ENCODE measurements at regions not wholly inside any gene's neighbourhood (a gene's known extent, or its start where the extent isn't known, plus 50 kb on each side); places are given as distances from the start of the nearest gene placed in this dataset.
"Not testable (repeated sequence)": the region's sequence is repeated elsewhere in the genome, so short reads cannot be mapped to it uniquely, and the experiment has no call there.

DNA sequence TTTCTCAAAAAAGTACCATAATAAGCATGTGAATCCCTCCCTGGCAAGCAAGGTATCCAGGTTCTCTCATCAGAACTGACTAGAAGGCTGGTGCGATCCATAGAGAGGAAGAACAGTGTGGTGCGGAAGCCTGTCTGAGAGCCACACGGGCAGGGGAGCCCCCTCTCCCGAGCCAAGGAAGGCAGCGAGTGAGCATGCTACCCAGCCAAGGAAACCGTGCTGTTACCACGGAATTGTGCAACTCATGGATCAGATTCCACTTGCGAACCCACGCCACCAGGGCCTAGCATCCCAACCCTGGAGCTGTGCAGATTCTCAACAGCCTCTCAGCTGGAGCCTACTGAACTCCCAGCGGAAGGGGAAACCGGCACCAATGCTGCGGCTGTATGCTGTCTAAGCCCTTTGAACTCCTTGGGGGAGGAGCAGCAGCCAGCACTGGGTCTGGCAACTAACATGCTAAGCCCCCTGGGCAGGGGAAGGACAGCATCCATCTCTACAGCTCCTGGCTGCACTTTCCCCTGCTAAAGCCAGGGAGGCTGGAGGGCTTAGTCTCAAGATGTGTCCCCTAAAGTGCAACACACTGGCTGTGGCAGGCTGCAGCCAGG, 823.1 kb downstream of the EPHA4 start:
- no peak for DNase-seq

- no peak for DNase-seq
These were observed 818.6 kb downstream of the EPHA4 start for GRCh38 chr2:220753486-220753885.

- DNase-seq, result no peak
These were observed 815.5 kb downstream of the EPHA4 start for GRCh38 chr2:220756653-220757052.

- not testable (repeated sequence) for DNase-seq
These were observed 813.7 kb downstream of the EPHA4 start for GRCh38 chr2:220758376-220758775.

GRCh38 chr2:220764171-220764570, 807.9 kb downstream of the EPHA4 start:
- DNase-seq, result no peak

DNA sequence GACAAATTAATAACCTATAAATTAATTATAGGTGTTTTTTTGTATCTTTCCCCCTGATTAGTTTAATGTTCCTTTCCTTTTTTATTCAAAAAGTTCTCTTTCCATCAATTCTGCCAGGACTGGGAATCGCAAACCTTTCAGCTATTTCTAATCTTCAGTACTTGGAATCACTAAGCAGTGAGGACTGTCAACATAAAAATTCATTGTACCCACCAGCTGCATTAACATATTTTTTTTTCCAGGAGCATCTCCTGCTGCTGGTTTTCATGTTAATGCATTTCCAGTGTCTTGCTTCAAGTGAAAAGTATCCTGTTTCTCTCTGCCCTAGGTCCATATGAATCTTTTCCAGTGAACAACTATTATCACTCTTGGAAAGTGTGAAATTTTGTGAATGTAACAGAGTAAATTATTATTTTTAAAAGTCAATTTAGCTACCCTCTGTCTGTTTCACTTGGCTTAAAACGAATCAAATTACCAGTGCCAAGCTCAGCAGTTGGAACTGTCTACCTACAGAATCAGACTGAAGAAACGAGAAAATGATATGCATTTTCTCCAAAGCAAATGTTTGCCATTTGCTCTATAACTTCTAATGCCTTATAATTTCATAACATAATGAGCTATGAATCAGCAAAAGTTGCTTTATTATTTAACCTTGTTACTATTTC, 804.4 kb downstream of the EPHA4 start:
- DNase-seq, result no peak

DNA sequence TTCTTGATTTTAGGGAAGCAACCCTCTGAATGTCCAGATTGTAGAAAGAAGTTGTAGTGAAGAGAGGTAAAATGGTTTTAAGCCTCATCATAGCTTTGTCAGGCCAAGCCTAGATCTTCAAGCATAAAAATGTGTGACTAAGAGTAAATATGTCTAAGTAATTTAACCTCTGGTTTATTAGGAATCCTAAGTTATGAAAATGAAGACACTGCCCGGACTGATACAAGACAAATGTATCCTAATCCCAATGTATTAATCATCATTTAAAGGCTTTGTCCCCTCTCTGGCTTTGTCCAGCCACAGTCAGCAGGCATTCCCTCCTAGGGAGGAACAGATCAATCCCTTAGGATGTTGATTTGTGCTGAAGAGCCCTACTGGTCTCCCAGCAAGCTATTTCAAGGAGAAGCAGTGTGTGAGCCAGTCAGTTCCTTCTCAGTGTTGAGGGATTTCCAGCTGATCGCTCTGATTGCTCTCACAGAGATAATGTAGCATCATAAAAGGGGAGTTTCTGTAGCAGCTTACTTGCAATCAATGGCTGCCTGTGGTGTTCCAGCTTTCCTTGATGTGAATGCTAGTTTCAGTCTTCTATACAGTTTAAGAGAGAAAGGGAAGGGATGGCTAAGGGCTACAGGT, 796.1 kb downstream of the EPHA4 start:
- DNase-seq, result no peak

DNA sequence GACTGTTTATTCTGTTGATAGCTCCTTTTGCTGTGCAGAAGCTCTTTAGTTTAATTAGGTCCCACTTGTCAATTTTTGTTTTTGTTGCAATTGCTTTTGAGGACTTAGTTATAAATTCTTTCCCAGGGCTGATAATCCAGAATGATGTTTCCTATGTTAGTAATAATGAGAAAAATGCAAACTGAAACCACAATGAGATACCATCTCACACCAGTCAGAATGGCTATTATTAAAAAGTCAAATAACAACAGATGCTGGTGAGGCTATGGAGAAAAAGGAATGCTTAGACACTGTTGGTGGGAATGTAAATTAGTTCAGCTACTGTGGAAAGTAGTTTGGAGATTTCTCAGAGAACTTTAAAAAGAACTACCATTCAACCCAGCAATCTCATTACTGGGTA, 793.0 kb downstream of the EPHA4 start:
- not testable (repeated sequence) for DNase-seq

DNA sequence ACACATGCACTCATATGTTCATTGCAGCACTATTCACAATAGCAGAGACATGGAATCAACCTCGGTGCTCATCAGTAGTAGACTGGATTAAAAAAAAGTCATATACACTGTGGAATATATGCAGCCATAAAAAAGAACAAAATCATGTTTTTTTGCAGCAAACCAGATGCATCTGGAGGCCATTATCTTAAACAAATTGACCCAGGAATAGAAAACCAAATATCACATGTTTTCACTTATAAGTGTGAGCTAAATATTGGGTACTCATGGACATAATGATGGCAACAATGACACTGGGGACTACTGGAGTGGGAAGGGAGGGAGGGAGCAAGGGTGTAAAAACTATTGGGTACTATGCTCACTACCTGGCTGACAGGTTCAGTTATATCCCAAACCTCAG, 792.6 kb downstream of the EPHA4 start:
- no peak for DNase-seq

DNA sequence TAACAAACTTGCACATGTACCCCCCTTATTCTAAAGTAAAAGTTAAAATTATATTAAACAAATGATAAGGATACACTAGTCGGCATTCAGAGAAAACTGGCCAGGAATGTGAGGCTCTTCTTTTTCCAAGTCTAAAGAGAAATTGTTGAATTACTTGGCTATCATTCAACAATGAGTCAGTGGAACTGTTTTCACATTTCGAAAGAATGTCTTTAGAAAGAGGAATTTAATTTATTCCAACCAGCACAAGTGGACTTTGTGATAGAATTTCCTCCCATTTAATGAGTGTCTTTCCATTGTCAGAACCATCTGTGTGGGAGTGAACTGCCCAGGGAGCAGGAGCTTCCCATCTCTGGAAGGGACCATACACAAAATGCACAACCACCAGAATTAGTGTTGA, 792.2 kb downstream of the EPHA4 start:
- no peak for DNase-seq

- DNase-seq, result no peak
These were observed 790.4 kb downstream of the EPHA4 start for GRCh38 chr2:220781622-220782241.

GRCh38 chr2:220782609-220783113, 789.4 kb downstream of the EPHA4 start:
- DNase-seq, result no peak

DNA sequence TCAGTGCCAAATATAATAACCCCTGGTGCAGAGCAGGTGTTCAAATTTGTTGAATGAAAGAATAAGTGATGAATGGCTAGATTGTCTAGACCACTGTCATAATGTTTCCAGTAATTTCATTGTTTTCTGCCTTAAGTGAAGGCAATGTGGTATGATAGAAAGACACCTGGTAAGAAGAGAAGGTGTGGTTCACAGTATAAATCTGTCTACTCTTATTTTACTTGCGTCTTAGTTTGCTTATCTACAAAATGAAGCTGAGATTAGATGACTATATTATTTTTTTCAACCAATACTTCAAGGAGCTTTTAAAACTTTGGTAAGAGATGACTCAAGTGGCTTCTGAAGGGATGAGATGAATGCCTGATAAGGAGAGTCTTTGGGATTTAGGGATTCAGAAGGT, 788.4 kb downstream of the EPHA4 start:
- no peak for DNase-seq

DNA sequence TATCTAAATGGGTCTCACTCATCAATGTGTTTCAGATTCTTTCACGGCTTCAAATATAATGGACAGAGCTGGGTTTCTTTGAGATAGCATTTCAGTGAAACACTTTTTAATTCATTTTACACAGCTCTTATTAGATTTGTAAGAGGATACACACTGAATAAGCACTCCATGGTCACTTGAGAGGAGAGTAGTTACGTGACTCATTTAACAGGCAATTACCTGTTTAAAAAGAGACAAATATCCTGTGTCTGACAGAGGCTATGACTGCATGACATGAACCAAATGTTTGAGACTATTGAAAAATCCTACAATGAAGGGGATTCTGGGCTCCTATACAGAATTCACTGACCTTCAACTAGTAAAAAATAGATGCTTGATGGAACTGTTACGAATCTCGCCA, 786.9 kb downstream of the EPHA4 start:
- DNase-seq, result peak; percentile 33

DNA sequence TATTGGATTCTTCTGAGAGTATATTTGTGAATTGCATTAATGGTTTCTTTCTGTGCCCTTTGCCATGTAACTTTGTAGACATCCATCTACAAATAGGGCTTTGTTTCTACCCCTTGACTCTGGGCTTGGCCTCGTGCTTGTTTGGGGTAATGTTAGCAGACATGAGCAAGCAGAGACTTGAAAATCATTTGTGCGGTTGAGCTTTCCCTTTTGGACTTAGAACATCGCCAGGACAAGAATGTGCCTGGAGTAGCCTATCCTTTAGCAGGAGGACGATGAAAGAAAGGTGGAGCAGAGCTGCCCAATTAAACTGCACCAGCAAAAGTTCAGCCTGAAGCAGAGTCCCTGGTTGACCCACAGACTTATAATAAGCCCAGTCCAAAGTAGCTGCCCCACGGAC, 785.9 kb downstream of the EPHA4 start:
- no peak for DNase-seq

- DNase-seq, result no peak
These were observed 784.9 kb downstream of the EPHA4 start for GRCh38 chr2:220787251-220787650.

GRCh38 chr2:220789961-220790360, 782.1 kb downstream of the EPHA4 start:
- no peak for DNase-seq

- DNase-seq, result no peak
These were observed 776.4 kb downstream of the EPHA4 start for GRCh38 chr2:220795705-220796104.

DNA sequence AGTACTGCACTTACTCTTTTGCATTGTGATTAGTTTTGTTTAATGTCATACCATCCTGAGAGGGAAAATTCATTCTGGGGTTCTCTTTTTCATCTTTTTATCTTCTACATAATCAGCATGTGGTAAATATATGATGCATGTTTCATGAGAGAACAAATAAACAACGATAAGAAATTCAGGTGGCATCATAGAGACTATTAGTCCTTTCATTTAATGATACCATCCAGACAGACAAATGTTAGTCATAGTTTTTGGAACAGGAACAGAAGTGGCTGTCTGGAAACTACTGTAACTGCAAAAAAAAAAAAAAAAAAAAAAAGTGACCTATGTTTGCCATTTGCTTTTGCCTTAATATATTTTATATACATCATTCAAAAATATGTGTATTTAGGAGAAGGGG, 761.0 kb downstream of the EPHA4 start:
- DNase-seq, result no peak

DNA sequence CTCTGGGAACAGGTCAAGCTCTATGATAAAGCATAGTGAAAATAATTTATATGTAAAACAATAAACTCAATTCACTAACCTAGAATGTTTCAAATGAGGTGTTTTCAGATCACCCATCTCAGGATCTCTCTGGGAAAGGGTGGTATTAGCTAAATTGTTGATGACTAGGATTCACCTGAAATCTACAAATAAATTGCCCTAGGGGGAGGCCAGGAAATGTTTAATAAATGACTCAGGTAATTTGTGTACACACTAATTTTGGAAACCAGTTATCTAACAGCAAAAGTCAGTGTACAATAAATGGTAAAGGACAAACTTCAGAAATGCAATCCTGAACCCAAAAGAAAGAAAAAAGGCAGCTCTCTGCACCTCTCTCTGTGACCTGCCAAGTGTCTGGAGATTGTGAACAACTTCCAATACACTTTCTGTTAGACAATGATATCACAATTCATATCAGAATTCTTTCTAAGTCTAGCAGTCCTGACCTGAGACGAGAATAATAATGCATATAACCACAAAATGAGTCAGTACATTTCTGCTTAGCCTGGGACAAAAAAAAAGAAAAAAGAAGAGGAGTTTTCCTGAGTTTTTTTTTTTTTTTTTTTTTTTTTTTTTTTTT, 760.0 kb downstream of the EPHA4 start:
- no peak for DNase-seq

DNA sequence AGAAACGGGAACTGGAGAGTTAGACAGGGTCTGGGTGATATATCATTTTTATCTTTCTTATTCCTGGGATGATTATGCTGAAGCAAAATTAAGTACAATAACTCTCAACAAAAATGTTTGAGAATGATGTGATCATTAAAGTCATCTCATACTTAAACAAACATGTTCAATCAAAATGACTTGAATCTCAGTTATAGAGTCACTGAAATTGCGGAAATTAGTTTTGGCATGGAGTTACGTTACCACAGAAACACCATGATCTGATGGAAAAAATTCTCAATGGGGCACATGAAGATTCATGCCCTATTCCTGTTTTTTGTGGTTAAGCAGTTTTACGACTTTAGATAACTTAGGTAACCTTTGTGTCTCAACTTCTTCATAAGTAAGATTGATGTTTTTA, 757.7 kb downstream of the EPHA4 start:
- no peak for DNase-seq

DNA sequence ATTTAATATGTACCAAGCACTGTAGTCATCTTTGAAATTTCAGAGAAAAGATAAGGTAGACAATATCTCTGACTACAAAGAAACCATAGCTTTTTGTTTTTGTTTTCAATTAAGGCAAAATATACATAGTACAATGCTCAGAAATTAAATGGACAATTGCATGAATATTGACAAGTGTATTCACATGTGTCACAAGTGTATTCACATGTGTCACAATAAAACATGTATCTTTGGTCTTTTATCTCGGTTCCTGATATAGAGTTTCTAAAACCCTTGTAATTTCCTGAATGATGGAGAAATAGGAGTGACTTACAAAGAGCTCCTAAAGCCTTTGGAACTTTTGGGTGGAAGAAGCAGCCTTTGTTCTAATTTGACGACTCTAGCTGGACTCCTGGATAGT, 756.4 kb downstream of the EPHA4 start:
- no peak for DNase-seq

- DNase-seq, result no peak
These were observed 750.4 kb downstream of the EPHA4 start for GRCh38 chr2:220821683-220822082.

All from NCI-H510A (cell line).